ENCODE measurements at regions not wholly inside any gene's neighbourhood (a gene's known extent, or its start where the extent isn't known, plus 50 kb on each side); places are given as distances from the start of the nearest gene placed in this dataset.

- Histone ChIP-seq H3K79me2 (ENCODE audit: insufficient read depth, low read length) (no peaks in the 10 kb centered on the region), H3K9me3 (ENCODE audit: insufficient read depth, low read depth, low read length) (no peaks in the 10 kb centered on the region), H3K27me3 (ENCODE audit: insufficient read depth, low read length) (no peaks in the 10 kb centered on the region), H3K4me3 (ENCODE audit: insufficient read depth, low read depth, low read length) (no peak overlapping the region), H3K27ac (ENCODE audit: low read depth, low read length) (peak overlapping the region; percentile 86), H3K36me3 (ENCODE audit: insufficient read depth, low read length) (no peaks in the 10 kb centered on the region), H4K20me1 (ENCODE audit: insufficient read depth, low read length) (no peaks in the 10 kb centered on the region), H3K9ac (ENCODE audit: low read length) (no peak overlapping the region), H3K4me1 (ENCODE audit: insufficient read depth, low read length) (peaks cover 35% of the 10 kb centered on the region), H3K4me2 (ENCODE audit: low read length) (peak overlapping the region; percentile 67), H2AFZ (ENCODE audit: low read depth, low read length) (no peak overlapping the region)
- H3K4me1 Mint-ChIP-seq (ENCODE audit: low read depth, unreplicated experiment) = peaks cover 57% of the 10 kb centered on the region
- H3K9me3 Mint-ChIP-seq (ENCODE audit: unreplicated experiment) = no peaks in the 10 kb centered on the region
- no peak overlapping the region for H3K4me3 Mint-ChIP-seq (ENCODE audit: unreplicated experiment)
- peak overlapping the region; percentile 93 for H3K27ac Mint-ChIP-seq (ENCODE audit: unreplicated experiment)
- no peak for FAIRE-seq
- no peak for TF ChIP-seq EZH2 (IDR thresholded peaks at IDR 0.05; ENCODE audit: insufficient read depth, low read length)
- peak; percentile 44 for TF ChIP-seq CTCF (IDR thresholded peaks at IDR 0.05; ENCODE audit: insufficient read depth, low read depth, low read length)
- no peak for DNase-seq (ENCODE audit: low read depth)
- H3K36me3 Mint-ChIP-seq (ENCODE audit: low read depth, unreplicated experiment) = peaks cover 3% of the 10 kb centered on the region
- H3K27me3 Mint-ChIP-seq (ENCODE audit: low read depth, unreplicated experiment) = no peaks in the 10 kb centered on the region
Observed at GRCh38 chr2:207230261-207231105, 64.7 kb upstream of the KLF7 start.

- Histone ChIP-seq H3K9ac (ENCODE audit: low read length) (peak overlapping the region; percentile 73), H2AFZ (ENCODE audit: low read depth, low read length) (no peak overlapping the region), H3K36me3 (ENCODE audit: insufficient read depth, low read length) (no peaks in the 10 kb centered on the region), H4K20me1 (ENCODE audit: insufficient read depth, low read length) (no peaks in the 10 kb centered on the region), H3K4me2 (ENCODE audit: low read length) (peak overlapping the region; percentile 67), H3K9me3 (ENCODE audit: insufficient read depth, low read depth, low read length) (no peaks in the 10 kb centered on the region), H3K4me1 (ENCODE audit: insufficient read depth, low read length) (peaks cover 34% of the 10 kb centered on the region), H3K79me2 (ENCODE audit: insufficient read depth, low read length) (no peaks in the 10 kb centered on the region), H3K27ac (ENCODE audit: low read depth, low read length) (peak overlapping the region; percentile 86), H3K27me3 (ENCODE audit: insufficient read depth, low read length) (no peaks in the 10 kb centered on the region), H3K4me3 (ENCODE audit: insufficient read depth, low read depth, low read length) (no peak overlapping the region)
- DNase-seq (ENCODE audit: low read depth) (peak; percentile 30), FAIRE-seq (peak; percentile 59)
- Mint-ChIP-seq H3K4me1 (ENCODE audit: low read depth, unreplicated experiment) (peaks cover 64% of the 10 kb centered on the region), H3K27me3 (ENCODE audit: low read depth, unreplicated experiment) (no peaks in the 10 kb centered on the region), H3K36me3 (ENCODE audit: low read depth, unreplicated experiment) (peaks cover 5% of the 10 kb centered on the region), H3K4me3 (ENCODE audit: unreplicated experiment) (peak overlapping the region; percentile 16), H3K27ac (ENCODE audit: unreplicated experiment) (peak overlapping the region; percentile 93), H3K9me3 (ENCODE audit: unreplicated experiment) (no peaks in the 10 kb centered on the region)
- no peak for TF ChIP-seq CTCF (IDR thresholded peaks at IDR 0.05; ENCODE audit: insufficient read depth, low read depth, low read length)
- TF ChIP-seq EZH2 (IDR thresholded peaks at IDR 0.05; ENCODE audit: insufficient read depth, low read length) = no peak
Observed at GRCh38 chr2:207231106-207231865, 65.5 kb upstream of the KLF7 start.
